ENCODE measurements at regions not wholly inside any gene's neighbourhood (a gene's known extent, or its start where the extent isn't known, plus 50 kb on each side); places are given as distances from the start of the nearest gene placed in this dataset.

DNA sequence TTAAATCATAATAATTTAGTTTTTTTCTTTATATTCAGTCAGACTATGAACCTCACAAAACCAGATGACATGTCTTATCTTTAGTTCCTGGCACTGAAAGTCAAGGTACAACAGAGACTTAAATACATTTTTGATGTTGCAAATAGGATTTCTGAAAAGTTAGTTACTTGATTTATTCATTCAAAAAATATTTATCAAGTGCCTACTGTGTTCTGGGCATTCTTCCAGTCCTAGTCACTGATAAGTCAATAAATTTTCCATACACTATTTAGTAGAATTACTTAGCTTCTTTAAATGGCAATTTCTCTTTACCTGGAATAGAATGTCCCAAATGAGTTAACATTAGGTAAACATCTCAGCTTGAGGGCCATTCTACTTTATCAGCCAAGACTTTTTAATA is 938.3 kb upstream of the PCDH9 start:
- no peak for DNase-seq
- intact Hi-C loops (cut with DNase I) = no loop called here
- Histone ChIP-seq H3K9me3 (no peaks in the 10 kb centered on the region), H3K36me3 (no peaks in the 10 kb centered on the region), H3K27me3 (no peaks in the 10 kb centered on the region), H3K4me3 (no peak overlapping the region), H3K27ac (no peak overlapping the region), H3K4me1 (no peaks in the 10 kb centered on the region)
- TF ChIP-seq POLR2A (IDR thresholded peaks at IDR 0.05) (no peak), EP300 (IDR thresholded peaks at IDR 0.05) (no peak), POLR2AphosphoS5 (IDR thresholded peaks at IDR 0.05) (no peak)
- TF ChIP-seq, protein P1, sequence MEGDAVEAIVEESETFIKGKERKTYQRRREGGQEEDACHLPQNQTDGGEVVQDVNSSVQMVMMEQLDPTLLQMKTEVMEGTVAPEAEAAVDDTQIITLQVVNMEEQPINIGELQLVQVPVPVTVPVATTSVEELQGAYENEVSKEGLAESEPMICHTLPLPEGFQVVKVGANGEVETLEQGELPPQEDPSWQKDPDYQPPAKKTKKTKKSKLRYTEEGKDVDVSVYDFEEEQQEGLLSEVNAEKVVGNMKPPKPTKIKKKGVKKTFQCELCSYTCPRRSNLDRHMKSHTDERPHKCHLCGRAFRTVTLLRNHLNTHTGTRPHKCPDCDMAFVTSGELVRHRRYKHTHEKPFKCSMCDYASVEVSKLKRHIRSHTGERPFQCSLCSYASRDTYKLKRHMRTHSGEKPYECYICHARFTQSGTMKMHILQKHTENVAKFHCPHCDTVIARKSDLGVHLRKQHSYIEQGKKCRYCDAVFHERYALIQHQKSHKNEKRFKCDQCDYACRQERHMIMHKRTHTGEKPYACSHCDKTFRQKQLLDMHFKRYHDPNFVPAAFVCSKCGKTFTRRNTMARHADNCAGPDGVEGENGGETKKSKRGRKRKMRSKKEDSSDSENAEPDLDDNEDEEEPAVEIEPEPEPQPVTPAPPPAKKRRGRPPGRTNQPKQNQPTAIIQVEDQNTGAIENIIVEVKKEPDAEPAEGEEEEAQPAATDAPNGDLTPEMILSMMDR (IDR thresholded peaks at IDR 0.05) = no peak

DNA sequence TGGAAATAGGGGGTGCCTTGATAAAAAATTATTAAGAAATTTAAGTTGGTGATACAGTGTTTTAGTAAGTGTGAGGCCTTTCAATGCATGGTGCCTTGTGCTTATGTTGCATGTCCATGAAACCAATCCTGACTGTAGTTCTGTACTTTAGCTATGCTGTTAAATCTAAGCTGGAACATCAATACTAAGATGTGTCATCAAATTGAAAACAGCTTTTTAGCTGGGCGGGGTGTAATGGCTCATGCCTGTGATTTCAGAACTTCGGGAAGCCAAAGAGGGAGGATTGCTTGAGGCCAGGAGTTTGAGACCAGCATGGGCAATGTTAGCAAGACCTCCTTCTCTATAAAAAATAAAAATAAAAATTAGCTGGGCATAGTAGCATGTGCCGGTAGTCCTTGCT is 930.3 kb upstream of the PCDH9 start:
- Histone ChIP-seq H3K27me3 (no peaks in the 10 kb centered on the region), H3K4me1 (no peaks in the 10 kb centered on the region), H3K27ac (no peak overlapping the region), H3K9me3 (no peaks in the 10 kb centered on the region), H3K4me3 (no peak overlapping the region), H3K36me3 (no peaks in the 10 kb centered on the region)
- TF ChIP-seq, protein P1 (IDR thresholded peaks at IDR 0.05) = no peak
- TF ChIP-seq POLR2A (IDR thresholded peaks at IDR 0.05) (no peak), POLR2AphosphoS5 (IDR thresholded peaks at IDR 0.05) (no peak), EP300 (IDR thresholded peaks at IDR 0.05) (no peak)
- DNase-seq = no peak
- 85 to 89% methylated on average over 3 of the region's 3 CpGs for WGBS, 2 donors
- intact Hi-C loops (cut with DNase I) = no loop called here

DNA sequence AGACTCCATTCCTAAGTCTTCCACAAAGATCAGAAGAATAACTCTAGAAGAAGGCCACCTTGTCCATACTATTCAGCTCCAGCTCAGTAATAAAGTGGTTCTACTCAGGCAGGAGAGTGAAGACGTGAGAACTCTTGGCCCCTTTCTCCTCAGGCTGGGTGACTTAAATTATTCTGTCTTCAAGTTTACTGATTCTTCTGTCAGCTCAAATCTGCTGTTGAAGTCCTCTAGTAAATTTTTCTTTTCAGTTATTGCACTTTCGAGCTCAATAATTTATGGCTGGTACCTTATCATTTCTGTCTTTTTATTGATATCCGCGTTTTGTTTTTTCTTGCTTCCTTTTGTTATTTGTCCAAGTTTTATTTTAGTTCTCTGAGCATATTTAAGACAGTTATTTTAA is 922.3 kb upstream of the PCDH9 start:
- Histone ChIP-seq H3K4me1 (no peaks in the 10 kb centered on the region), H3K27ac (no peak overlapping the region), H3K36me3 (no peaks in the 10 kb centered on the region), H3K9me3 (peaks cover 0 to 6% (median 1%) of the 10 kb centered on the region in 4 donors), H3K4me3 (no peak overlapping the region), H3K27me3 (no peaks in the 10 kb centered on the region)
- WGBS, 2 donors = 87 to 93% methylated on average over 4 of the region's 4 CpGs
- no peak for DNase-seq
- TF ChIP-seq EP300 (IDR thresholded peaks at IDR 0.05) (no peak), POLR2A (IDR thresholded peaks at IDR 0.05) (no peak), POLR2AphosphoS5 (IDR thresholded peaks at IDR 0.05) (no peak)
- TF ChIP-seq, protein P1 (IDR thresholded peaks at IDR 0.05) = no peak
- intact Hi-C loops (cut with DNase I) = no loop called here

DNA sequence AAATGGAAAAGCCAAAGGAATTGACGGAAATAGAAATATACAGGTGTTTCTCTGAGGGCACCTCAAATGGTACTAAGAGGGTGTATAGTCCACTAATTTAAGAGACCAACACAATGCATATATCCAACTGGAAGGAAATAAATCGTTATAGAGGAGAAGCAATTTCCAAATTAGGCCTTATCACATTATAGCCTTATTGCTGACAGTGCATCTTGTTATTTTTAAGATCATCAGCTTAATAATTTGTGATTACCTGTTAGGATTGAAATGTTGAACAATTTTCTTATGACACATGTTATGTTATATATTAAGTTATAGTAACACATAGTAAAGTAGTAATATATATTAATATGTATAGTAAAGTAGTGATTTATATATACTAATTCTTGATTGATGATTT is 915.7 kb upstream of the PCDH9 start:
- Histone ChIP-seq H3K27ac (no peak overlapping the region), H3K9me3 (no peaks in the 10 kb centered on the region), H3K4me3 (no peak overlapping the region), H3K4me1 (no peaks in the 10 kb centered on the region), H3K27me3 (no peaks in the 10 kb centered on the region), H3K36me3 (no peaks in the 10 kb centered on the region)
- no peak for DNase-seq
- no peak for TF ChIP-seq POLR2A (IDR thresholded peaks at IDR 0.05)
- intact Hi-C loops (cut with DNase I) = no loop called here
- 78 to 88% methylated on average over 2 of the region's 2 CpGs for WGBS, 2 donors

DNA sequence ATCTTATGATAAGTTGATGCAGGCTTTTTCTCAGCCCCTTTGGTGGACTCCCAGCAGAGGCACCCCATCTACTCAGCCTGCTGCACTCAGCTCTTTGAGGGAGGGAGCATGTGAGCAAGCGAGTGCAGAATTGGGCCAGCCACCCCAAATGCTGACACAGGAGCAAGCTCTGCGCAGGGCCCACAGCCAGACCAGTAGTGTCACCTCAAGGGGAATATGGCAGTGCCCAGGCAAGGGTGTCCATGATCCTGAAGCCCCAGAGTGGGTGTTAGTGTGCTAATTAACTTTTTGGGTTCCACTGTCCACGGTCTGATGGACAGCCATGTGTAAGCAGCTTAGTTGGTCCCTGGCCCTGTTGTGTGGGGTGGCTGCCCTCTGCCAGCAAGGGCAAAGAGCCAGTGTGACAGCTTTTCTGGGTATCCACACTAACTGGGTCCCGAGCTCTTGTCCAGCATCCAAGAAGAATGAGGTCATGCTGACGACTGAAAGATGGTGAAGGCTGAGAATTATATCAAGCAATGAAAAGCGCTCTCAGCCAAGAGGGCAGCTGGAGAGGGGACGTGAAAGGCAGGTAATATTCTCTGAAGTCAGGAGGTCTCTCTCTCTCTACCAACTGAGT is 898.3 kb upstream of the PCDH9 start:
- TF ChIP-seq POLR2AphosphoS5 (IDR thresholded peaks at IDR 0.05) = no peak
- no peak for TF ChIP-seq POLR2A (IDR thresholded peaks at IDR 0.05)
- no peak for TF ChIP-seq EP300 (IDR thresholded peaks at IDR 0.05)
- Histone ChIP-seq H3K4me3 (no peak overlapping the region), H3K27ac (no peak overlapping the region), H3K36me3 (no peaks in the 10 kb centered on the region), H3K4me1 (no peaks in the 10 kb centered on the region), H3K9me3 (no peaks in the 10 kb centered on the region), H3K27me3 (no peaks in the 10 kb centered on the region)
- no peak for DNase-seq
- intact Hi-C loops (cut with DNase I) = no loop called here
- 89 to 90% methylated on average over 7 of the region's 7 CpGs for WGBS, 2 donors

DNA sequence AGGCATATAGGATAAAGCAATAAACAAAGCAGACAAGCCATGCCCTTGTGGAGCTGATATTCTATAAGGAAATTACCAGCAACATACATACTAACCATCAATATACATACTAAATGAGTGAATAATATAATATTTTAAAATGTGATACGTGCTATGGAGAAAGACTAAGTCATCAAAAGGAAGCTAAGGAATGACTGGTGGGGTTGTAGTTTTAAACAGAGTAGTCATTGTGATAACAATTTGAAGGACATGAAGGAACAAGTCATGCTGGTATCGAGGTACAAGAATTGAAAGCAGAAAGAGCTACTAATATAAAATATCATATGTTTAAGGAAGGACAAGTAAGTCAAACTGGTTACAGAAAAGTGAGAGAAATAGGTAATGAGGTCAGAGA is 894.9 kb upstream of the PCDH9 start:
- no peaks in the 10 kb centered on the region for H3K36me3 ChIP-seq
- H3K27me3 ChIP-seq = no peaks in the 10 kb centered on the region
- no peak overlapping the region for H3K27ac ChIP-seq
- no peaks in the 10 kb centered on the region for H3K9me3 ChIP-seq
- DNase-seq = no peak
- no peak overlapping the region for H3K4me3 ChIP-seq
- TF ChIP-seq, protein P1 (IDR thresholded peaks at IDR 0.05) = no peak
- no peak for TF ChIP-seq POLR2A (IDR thresholded peaks at IDR 0.05)
- no peak for TF ChIP-seq EP300 (IDR thresholded peaks at IDR 0.05)
- TF ChIP-seq POLR2AphosphoS5 (IDR thresholded peaks at IDR 0.05) = no peak
- H3K4me1 ChIP-seq = no peaks in the 10 kb centered on the region
- 56 to 64% methylated on average over 2 of the region's 2 CpGs for WGBS, 2 donors
- intact Hi-C loops (cut with DNase I) = no loop called here

Measured in sigmoid colon (tissue), 6 donors.